Mucosa of gallbladder (tissue), 1 donor: ENCODE measurements at regions not wholly inside any gene's neighbourhood (a gene's known extent, or its start where the extent isn't known, plus 50 kb on each side); places are given as distances from the start of the nearest gene placed in this dataset.
"Not testable (repeated sequence)": the region's sequence is repeated elsewhere in the genome, so short reads cannot be mapped to it uniquely, and the experiment has no call there.

ENCODE experiments used
- DNase-seq: peaks from one replicate; pipeline ENCODE4 v3.0.0-alpha.2; 2020; ENCODE audit warnings: low spot score
- donor health status: DM: no; HTN: no; CAD: no.

DNA sequence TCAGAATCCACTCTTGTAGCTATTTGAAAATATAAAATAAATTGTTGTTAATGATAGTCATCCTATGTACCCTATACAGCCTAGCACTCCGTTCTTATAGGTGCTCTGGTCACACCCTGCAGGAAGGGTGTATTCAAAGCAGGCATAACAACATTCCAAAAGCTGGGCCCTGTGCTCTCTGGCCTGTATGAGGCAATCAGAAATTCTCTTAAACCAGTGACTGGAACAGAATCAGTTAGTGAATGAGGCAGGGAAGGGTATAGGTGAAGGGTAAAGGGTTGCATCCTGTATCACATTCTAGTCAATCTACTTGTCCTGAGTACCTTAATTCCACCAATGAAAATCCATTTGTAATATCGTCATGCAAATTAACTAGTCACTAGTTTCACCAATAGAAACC, 154.5 kb upstream of the ZNF217 start:
- DNase-seq = no peak

DNA sequence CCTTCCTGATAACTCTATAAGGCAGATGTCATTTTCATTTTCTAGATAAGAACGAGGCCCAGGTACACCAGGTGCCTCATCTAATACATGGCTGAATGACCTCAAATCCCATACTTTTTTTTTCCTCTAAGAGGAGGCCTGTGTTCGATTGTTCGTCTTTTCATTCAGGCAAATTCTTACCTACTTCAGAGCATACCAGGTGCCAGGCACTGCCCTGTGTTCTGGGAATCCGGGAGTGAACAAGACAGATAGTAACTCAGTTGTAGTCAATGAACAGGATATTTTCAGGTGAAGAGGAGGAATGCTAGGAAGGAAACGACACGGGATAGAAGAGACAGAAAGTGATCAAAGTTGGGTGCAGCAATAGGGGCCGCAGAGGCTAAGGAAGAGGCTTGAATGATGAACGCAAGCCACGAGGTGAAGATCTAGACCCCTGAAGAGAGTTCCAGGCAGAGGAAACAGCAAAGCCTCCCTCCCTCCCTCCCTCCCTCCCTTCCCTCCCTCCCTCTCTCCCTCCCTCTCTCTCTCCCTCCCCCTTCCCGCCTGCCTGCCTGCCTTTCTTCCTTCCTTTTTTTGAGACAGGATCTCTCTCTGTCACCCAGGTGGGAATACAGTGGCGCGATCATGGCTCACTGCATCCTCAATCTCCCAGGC, 150.1 kb upstream of the ZNF217 start:
- DNase-seq = no peak

DNA sequence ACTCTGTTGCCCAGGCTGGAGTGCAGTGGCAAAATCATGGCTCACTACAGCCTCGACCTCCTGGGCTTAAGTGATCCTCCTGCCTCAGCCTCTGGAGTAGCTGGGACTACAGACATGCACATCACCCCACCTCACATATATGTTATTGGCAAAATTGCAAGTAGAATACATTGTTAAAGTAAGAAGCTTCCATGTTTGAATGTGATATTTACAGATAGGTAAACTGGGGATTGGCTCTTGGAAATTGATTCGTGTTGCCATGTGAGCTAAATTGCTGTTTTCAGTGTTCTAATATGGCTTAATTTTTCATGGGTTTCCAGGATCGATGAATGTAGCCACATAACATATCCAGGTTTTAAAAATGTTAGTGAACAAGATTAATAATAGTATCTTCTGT, 149.0 kb upstream of the ZNF217 start:
- DNase-seq = no peak

DNA sequence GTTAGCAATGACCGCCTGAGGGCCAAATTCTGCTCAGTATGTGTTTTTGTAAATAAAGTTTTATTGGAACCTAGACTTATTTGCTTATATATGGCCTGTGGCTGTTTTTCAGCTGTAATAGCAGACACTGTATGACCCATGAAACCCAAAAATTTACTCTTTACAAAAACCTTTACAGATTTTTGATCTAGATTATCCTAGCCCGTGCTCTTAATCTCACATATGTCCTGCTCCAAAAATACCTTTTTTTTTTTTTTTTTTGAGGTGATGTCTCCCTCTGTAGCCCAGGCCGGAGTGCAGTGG, 148.0 kb upstream of the ZNF217 start:
- no peak for DNase-seq

DNA sequence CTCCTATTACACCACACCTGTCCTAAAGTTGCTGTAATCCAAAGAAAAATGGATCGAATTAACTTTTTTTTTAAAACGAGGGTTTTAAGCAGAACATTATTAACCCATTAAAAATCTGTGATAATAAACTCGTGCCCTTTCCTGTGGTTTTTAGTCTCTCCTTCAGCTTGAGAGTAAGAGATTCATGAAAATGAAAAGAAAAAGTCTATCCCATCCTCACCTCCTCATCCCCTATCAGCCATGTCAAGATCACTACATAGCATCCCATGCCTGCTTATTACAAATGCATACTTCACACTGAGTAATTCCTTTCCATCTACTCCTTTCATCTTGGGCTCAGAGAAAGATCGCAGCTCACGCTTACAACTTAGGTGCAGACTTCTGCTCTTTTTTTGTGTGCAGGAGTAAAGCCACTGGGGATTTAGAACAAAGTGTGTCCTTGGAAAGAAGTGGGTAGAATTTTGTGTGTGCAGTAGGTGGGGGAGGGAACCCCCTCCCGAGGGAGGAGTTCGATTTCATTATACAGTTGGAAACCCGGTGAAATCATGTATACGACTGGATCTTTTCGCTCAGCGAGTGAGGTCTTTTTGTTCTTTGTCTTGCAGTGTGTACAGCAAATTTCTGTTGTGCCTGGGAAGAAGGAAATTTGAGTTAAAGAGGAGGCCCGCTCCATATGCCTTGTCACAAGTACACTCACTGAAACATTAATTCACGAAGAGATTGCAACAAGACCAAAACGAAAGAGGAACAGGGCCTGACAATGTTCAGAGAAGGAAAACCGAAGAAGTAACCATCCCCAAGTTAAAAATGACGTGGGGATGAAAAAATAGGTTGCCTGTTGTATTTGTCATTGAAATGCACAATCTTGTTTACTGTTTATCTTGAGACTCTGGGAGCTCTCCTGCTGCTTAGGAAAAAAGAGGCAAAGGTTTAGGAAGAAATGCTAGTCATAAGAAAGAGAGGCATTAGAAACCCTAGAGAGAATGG, 146.5 kb upstream of the ZNF217 start:
- no peak for DNase-seq

DNA sequence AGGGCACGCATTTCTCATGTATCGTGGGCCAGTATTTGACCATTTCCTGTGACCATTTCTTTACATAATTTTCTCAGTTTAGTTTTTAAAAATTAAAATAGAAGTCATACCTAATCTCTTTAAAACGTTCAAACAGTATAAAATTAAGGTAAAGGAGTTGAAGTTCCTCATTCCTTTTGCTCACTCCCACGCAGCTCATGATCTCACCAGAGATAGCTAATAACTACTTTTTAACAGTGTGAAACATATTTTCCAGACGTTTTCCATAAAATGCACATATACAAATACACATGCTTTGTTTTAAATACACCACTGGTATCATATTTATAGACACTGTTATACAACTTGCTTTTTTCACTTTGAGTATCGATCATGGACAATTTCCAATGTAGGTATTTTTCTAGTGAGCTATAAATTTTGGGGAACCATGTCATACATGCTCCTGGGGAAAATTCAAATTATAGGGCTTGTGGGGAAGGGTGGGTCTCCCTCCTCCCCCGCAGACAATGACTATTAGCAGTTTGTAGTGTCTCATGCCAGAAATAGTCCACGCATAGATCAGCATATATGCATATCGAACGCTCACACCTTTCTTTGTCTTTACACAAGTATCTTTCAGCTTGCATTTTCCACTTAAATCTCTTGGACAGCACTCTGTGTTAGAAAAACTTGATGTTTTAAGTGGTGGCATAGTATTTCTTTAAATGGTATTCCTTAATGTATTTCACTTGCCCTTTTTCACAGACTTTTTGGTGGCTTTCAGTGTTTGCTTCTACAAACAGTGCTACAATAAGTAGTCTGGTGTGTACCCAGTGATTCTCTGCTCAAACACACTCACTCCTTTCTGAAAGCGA, 145.5 kb upstream of the ZNF217 start:
- no peak for DNase-seq

DNA sequence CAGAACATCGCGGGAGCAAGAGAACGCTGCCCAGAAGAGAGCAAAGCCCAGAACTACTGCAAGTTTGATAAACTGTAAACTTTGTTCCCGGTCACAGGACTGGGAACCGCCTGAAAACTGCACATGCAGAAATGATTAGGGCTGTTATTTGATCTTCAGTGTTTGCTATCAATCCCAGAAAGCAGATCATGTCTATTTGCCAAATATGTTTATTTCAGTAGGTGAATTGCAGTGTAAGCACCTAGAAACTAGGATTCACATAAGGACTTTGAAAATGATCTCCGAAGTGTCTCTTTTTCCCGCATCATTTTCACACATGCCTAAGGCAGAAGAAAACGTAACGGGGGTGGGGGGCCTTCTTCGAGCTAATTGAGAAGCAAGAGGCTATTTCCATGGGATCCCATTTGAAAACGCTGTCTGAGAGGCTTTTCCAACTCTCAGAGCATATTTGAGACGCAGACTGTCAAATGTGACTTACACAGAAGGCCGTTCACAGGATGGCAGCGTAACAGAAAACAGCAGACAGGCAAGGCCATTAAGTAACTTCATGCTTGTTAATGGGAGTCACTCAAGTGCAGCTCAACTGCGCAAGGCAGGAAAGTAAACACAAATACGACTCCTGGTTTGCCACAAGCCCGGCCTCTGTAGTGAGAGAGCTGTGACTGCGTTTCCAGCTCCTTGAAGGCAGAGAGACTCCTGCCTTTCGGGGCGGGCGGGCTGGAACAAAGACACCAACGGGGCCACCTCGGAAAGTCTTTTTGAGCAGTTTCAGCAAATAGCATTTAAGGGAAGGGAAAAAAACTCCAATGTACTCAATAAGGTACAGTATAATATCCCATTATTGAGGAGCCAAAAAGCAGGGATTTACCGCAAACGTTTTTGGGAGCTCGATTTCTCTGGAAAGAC, 144.7 kb upstream of the ZNF217 start:
- DNase-seq = peak; percentile 73

DNA sequence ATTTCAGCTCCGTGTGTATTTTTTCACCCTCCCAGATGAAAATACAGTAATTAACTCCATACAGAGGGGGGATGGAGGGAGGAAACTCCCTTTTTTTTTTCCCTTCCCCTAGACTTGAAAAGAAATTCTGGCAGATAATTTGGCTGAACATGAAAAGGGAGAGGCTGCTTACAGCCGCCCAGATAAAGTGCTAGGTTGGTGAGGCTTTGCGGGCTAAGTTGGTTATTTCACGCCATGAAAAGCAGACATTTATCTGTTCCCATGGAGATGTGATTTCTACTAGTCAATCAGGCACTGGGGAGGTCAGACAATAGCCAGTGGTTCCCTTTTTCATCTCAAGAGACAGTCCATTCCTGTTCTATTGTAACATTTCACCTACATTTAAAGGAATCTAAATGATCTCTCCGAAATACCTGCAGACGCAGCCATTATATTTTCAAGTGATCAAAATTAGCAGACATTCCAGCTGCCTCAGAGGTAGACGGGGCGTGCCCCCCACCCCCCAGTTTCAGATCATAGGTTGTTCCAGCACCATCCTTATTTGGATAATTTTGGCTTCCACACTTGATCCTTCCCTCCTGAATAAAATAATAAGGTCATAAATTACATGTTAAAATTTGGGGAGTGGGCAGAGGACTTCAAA, 143.9 kb upstream of the ZNF217 start:
- DNase-seq = no peak

DNA sequence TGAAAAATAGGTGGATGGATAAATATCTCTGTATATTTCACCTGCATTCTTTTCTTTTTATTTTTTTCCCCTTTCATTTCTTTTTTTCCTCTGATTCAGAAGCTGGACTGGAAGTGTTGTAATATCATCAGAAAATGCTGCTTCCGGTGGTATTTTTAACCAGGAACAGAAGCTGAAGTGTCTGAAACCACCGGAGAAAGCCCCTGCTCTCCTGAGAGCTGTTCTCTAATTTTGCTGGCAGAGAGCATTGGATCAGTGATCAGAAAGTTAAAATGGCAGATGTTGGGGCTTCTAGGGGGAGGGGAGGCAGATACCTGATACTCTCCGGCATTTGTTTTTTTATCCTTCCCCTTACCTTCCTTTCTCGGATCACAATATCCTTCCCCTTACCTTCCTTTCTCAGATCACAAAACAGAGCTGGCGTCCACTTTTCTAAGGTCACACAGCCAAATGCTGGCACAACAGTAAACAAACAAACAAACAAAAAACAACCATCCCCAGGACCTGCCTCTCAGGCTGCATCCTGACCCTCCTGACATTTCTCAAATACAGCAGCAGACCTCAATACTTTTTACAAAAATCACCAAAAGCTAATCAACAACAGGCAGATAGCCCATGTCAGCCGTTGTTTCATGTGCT, 143.2 kb upstream of the ZNF217 start:
- no peak for DNase-seq

DNA sequence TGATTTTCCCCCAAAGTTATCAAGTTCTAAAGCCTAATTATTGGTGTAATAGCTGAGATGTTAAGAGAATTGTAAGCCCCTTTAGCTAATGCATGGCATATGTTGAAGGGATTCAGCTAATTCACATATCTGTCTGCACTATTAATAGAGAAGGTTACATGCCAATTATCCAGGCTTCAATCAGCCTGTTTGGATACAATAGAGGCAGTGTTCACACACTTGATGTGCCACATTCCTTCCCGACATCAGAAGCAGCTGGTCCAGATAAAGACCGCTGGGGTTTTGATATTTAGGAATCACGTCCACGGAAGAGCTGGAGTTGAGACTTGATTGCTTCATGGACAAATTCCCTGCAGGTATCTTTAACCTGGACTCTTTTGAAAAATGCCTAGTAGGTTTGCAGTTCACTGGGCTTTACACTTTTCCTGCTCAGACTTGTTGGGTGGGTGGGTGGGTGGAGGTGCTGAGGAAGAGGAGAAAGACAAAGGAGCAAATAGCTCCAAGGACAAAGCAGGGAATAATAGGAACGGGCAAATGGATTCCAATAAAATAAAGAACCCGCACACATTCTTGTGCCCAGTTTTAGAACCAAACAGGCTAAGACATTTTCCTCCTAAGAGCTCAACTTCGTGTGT, 142.6 kb upstream of the ZNF217 start:
- DNase-seq = no peak

DNA sequence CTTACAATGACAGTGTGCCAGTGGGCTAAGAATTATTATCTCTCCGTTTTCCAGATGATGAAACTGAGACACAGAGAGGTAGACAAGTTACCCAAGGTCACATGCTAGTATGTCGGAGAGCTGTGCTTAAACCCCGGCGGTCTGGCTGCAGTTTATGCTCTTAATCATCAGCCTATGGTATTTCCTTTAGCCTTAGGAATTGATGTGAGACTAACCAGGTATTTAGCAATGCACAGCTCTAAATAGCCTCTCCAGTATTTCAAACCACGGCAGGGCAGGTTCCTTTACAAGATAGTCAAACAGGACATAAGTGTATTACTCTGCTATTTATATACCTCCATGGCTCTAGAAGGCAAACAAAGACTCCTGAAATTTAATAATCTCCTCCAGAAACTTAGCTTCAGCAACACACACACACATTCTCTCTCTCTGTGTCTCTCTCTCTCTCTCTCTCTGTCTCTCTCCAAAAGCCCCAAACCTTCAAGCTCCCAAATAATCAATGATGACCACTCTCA, 142.0 kb upstream of the ZNF217 start:
- no peak for DNase-seq

DNA sequence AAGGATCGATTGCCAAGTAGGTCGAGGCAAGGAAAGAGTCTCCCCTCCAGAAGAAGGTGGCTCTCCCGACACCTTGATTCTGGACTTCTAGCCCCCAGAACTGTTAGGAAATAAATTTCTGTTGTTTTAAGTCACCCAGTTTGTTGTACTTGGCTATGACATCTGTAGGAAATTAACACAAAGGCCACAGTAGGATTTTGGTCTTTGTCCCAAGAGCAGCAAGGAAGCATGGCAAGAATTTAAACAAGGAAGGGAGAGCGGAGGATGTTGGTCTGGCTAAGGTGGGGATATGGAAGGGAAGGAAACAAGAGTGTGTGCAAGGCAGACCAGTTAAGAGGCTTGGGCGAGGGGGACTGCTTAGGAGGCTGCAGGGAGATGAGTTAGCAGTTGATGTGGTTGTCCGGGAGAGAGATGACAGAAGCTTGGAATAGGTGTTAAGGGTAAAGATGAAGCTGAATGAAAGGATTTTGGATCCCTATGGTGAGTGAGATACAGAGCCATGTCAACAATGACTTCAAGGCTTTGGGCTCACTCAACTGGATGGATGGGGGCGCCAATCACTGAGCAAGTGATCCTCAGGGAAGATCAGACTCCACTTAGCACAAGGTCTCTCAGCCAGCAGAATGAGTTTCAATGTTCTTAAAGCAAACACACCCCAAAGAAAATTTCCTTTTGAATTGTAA, 140.5 kb upstream of the ZNF217 start:
- no peak for DNase-seq

DNA sequence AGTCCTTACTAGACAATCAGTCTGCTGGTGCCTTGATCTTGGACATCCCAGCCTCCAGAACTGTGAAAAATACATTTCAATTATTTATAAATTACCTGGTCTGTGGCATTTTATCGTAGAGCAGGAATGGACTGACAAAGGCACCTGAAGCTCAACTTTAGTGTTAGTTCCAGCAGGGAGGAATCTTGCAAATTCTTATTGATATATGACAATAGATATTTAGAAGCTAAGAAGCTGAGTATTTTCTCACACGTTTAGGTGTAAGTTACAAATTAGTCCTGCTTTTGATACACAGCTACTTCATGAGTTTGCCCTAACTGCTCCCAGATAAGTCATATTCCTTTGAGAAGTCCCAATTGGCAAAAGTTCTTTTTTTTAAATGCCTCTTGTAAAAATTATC, 138.0 kb upstream of the ZNF217 start:
- DNase-seq = no peak

DNA sequence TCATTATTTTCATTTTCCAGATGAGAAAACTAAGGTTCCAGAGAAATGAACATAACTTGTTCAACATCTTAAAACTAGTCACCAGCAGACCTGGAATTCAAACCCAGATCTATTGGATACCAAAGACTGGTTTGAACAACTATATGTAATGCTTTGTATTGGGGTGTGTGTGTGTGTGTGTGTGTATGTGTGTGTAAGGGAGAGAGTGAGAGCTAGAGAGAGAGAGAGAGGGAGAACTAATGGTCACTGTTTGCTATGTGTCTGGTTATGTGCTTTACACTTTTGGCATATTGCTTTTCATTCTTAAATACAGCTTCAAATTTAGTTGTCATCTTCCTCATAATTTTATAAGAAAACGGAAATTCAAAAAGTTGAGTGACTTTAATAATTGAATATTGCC, 134.7 kb upstream of the ZNF217 start:
- DNase-seq = no peak

DNA sequence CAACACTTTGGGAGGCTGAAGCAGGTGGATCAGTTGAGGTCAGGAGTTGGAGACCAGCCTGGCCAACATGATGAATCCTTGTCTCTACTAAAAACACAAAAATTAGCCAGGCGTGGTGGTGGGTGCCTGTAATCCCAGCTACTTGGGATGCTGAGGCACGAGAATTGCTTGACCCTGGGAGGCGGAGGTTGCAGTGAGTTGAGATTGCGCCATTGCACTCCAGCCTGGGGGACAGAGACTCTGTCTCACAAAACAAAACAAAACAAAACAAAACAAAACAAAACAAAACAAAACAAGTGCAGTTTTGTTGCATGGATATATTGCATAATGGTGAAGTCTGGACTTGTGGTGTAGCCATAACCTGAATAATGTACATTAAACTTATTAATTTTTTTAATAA, 133.6 kb upstream of the ZNF217 start:
- not testable (repeated sequence) for DNase-seq

DNA sequence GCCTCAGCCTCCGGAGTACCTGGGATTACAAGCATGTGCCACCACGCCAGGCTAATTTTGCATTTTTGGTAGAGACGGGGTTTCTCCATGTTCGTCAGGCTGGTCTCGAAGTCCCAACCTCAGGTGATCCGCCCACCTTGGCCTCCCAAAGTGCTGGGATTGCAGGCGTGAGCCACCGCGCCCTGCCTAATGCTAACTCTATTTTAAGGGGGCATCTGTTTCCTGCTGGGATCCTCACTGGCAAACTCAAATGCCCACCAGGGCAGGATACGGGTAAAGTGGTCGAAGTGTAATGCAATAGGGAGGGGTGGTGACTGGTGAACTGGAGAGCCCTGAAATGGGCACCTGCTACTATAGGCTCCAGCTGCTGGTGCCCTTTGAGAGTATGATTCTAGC, 131.9 kb upstream of the ZNF217 start:
- DNase-seq = no peak

DNA sequence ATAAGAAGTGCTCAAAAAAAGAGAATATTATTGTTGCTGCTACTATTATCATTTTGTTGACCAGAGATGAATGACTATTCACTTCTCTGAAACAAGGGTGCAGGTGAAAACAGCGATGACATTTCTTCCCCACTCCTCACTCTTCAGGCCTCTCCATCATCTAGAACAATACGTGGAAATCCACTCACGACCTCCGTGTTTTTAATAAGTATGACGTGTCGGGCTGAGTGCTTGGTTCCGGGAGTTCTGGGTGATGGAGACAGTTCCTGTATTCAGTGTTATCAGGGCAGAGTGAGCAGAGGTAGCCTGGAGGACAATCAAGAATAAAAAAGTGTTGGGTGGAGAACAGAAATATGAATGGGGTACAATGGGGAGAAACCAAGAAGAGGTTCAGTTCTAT, 130.0 kb upstream of the ZNF217 start:
- DNase-seq = no peak

DNA sequence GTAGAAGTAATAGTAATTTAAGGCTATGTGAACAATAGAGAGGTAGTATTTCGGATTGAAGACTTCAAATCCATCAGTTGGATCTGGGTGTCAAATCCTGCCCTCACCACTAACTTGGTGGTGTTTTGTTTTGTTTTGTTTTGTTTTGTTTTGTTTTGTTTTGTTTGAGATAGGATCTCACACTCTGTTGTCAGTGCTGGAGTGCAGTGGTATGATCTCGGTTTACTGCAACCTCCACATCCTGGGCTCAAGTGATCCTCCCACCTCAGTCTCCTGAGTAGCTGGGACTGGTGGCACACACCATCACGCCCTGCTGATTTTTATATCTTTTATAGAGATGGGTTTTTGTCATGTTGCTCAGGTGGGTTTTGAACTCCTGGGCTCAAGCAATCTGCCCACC, 129.4 kb upstream of the ZNF217 start:
- DNase-seq = no peak

DNA sequence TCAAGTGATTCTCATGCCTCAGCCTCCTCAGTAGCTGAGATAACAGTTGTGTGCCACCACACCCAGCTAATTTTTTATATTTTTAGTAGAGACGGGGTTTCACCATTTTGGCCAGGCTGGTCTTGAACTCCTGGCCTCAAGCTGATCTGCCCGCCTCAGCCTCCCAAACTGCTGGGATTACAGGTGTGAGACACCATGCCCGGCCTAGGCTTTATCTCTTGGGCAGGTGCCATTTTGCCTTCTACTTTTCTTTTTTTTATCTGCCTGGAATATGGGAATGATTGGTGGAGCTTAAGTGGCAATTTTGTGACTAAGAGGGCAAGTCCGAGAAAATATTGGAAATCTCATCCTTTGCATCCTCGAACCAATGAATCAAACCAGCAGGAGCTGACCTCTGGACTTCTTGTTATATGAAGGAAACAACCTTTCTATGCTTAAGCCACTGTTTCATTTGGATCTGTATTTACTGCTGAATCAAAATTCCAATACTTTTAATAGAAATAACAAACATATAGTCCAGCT, 128.9 kb upstream of the ZNF217 start:
- DNase-seq = no peak
